Fibroblast of skin of back (primary cell): ENCODE measurements at regions not wholly inside any gene's neighbourhood (a gene's known extent, or its start where the extent isn't known, plus 50 kb on each side); places are given as distances from the start of the nearest gene placed in this dataset.
A peak's percentile ranks its signal among the peaks of the same experiment; 100 is the strongest.

Experiments
- DNase-seq: peaks from one replicate; pipeline ENCODE4 v3.0.0-alpha.2; 2013

- DNase-seq, result no peak
These were observed 356.0 kb downstream of the C16orf95 start for GRCh38 chr16:86961171-86961601.

GRCh38 chr16:86962259-86962658 lies 354.9 kb downstream of the C16orf95 start:
- no peak for DNase-seq

GRCh38 chr16:86962913-86963312 lies 354.3 kb downstream of the C16orf95 start:
- DNase-seq, result no peak

DNA sequence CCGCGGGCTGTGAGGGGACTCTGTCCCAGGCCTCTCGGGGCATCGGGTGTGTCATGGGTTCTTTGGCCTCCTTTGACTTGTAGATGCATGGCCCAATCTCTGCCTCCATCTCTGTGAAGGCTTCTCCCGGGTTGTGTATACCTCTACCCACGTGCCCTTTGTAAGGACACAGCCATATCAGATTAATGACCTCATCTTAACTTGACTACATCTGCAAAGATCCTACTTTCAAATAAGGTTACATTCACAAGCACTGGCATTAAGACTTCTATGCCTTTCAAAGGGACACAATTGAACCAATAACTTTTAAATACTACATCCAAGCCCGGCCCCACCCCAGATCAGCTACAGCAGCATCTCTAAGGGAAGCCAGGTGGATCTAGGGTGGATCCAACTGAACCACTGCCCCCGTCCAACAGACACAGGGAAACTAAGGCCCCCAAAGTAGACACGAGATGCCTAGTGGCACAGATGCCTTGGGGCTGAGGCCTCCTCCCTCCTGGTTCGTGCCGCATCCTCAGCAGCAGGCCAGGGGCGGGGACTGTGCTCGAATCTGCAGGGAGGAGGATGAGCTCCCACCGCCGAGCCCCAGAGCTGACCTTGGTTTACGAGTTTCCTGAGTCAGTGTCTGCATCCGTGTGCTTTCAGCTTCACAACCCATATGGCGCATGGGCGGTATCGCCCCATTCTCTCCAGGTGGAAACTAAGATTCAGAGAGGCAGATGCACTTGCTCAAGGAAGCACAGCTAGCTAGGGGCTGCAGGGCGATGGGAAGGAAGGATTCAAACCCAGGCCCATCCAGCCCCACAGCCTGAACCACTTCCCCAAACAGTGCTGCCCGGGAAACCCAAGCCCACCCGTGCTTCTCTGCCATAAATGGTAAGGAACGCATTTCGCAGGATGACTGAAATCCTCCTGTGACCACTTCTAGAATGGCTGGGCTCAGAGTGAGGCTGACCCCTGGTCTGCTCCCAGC lies 353.3 kb downstream of the C16orf95 start:
- no peak for DNase-seq

DNA sequence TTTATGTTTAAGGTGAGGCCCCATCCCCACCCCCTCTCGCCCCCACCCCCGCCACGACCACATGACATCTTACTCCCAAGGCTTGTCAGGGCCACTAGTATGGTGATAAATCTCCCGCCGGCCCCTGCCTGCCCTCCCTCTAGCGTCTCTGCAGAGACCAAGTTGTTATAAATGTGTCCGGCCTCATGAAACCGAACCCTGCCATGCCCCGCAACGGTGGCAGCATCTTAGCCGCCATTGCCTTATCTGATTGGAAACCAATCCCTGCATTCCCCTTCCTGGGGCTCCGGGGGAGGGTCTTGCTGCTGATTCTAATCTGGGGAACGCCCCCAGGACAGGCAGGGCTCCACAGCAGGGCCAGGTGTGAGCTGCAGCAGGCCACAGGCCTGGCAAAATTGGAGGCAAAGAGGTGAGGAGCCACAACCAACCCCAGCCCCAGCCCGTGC lies 352.4 kb downstream of the C16orf95 start:
- DNase-seq, result no peak

- DNase-seq, result no peak
These were observed 351.9 kb downstream of the C16orf95 start for GRCh38 chr16:86965331-86965730.

- DNase-seq, result no peak
These were observed 351.2 kb downstream of the C16orf95 start for GRCh38 chr16:86965840-86966550.

- DNase-seq, result no peak
These were observed 350.4 kb downstream of the C16orf95 start for GRCh38 chr16:86966777-86967176.

- DNase-seq, result no peak
These were observed 348.3 kb downstream of the C16orf95 start for GRCh38 chr16:86968866-86969265.

- DNase-seq, result no peak
These were observed 347.5 kb downstream of the C16orf95 start for GRCh38 chr16:86969716-86970115.

DNA sequence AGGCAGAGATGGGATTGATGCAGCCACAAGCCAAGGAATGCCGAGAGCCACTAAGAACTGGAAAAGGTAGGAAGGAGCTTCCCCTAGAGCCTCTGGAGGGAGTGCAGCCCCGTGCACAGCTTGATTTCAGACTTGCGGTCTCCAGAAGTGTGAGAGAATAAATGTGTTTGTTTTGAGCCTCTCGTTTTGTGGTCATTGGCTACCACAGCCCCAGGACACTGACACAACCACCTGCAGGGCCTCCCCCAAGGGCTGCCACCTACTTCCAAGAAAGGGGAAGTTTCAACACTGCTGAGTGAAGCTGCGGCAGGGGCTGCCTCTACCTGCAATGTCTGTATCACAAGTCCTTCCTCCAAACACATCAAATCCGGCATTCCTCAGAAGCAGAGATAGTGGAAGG lies 346.9 kb downstream of the C16orf95 start:
- DNase-seq, result no peak

- no peak for DNase-seq
These were observed 346.5 kb downstream of the C16orf95 start for GRCh38 chr16:86970726-86971125.

- no peak for DNase-seq
These were observed 345.9 kb downstream of the C16orf95 start for GRCh38 chr16:86971251-86971650.

DNA sequence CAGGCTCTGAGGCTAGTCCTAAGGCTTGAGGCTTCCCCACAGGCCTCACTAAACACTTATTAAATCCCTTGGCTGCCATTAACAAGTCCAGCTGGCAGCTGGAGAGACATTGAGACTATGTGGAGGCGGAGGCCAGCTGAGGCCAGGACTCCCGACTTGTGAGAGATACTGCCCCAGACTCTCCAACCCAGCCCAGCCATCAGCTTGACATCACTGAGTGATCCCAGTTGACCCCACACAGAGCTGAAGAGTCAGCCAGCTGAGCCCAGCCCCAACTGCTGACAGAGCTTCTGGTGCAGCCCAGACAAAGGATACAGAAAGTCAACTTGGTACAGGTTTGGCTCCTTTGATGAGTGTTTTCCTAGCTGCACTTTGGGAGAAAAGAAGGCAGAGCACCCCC lies 343.1 kb downstream of the C16orf95 start:
- no peak for DNase-seq

DNA sequence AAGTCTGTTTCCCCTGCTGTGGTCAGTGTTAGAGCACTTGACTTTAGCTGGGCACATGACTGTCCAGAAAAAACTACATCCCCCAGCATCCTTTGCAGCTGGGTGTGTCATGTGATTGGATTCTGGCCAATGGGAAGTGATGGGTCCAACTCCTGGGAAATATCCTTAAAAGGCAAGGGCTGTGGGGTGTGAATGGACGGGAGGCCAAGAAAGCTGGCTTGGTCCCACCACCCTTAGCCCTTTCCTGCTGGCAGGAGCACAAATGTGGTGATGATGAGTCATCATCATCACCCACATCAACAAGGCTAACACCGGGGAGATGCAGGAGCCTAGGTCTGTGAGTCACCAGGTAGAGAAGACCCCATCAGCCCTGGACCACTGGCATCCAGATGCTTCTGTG lies 341.7 kb downstream of the C16orf95 start:
- peak; percentile 97 for DNase-seq

- no peak for DNase-seq
These were observed 340.0 kb downstream of the C16orf95 start for GRCh38 chr16:86977076-86977676.

DNA sequence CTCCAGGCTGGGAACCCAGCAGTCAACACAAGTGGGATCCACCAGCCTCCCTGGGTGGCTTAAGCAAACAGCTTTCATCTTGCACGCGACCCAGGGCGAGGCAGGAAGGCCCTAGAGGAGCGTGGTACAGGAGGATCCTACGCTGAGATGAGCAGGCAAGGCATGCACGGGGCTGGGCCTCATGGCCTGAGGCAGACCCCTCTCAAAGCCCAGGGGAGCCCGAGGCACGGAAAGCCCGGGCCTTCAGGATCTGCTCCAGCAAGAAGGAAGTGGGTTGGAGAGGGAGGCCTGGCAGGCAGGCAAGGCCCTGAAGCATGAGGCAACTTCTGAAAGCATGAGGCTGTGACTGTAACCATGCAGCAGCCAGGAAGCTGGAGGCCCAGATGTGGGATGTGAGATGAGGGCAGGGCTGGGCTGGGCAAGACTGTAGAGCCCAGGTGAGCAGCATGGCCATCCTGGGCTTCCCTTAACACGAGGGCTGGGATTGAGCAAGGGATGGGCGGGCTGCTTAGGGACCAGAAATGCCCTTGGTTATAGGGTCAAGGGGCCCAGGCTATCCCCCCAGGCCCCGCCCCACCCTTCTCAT lies 338.7 kb downstream of the C16orf95 start:
- DNase-seq, result peak; percentile 53

- DNase-seq, result no peak
These were observed 338.1 kb downstream of the C16orf95 start for GRCh38 chr16:86979061-86979460.

DNA sequence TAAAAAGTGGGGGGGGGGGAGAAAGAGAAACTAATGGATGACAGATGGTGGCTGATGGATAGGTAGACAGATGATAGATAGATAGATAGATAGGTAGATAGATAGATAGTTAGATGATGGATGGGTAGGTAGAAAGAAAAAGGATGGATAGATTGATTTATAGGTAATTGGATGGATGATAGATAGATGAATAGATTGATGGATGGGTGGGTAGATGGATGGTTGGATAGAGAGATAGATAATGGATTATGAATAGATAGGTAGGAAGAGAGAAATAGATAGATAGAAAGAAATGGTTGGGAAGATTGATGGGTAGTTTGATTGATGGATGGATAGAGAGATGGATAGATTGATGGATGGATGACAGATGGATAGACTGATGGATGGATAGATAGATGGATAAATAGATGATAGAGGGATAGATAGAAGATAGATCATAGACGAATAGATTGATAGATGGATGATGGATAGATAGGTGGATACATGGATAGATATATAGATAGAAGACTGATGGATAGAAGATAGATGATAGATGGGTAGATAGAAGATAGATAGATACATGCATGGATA lies 337.1 kb downstream of the C16orf95 start:
- no peak for DNase-seq

DNA sequence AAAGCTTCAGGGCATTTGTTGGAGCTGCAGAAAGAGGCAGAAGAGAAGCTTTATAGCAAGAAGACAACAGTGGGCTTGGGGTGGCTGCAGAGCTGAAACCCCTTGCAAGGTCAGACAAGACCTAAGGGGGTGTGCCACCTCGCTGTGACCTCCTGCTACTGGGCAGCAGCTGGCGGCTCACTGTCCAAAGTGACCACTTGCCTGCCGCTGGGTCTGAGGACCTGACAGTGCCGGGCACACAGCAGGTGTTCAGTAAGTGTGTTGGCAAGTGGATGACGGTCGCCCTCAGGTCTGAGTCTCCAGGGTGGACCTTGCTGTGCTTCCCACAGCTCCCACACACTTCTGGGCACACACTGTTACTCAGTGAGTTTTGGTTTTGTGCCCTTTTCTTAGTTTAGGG lies 336.5 kb downstream of the C16orf95 start:
- DNase-seq, result no peak

DNA sequence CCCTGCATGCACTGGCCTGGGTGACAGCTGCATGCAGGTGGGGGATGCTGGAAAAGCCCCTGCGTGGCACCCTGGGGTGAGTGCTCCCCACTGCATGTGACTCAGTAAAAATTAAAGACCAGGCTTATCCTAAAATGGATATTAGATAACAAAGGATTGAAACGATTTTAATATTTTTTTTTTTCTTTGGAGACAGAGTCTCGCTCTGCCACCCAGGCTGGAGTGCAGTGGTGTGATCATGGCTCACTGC lies 334.9 kb downstream of the C16orf95 start:
- DNase-seq, result no peak

DNA sequence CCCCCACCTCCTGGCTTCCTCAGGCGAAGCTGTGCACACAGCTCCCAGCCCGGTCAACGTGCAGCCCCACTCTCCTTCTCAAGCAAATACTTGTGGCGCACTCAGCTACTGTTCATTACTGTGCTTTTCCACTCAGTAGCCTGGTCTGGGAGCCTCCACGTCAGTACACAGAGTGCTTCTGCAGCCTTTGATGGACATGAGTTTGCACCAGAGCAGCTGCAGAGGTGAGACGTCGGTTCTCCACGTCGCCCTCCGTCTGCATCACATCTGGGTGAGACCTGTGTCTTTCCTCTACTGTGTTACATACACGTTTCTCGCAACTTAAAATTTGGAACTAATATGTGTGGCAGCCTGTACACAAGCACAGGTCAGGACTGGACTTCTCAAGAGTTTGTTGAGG lies 334.3 kb downstream of the C16orf95 start:
- DNase-seq, result no peak

DNA sequence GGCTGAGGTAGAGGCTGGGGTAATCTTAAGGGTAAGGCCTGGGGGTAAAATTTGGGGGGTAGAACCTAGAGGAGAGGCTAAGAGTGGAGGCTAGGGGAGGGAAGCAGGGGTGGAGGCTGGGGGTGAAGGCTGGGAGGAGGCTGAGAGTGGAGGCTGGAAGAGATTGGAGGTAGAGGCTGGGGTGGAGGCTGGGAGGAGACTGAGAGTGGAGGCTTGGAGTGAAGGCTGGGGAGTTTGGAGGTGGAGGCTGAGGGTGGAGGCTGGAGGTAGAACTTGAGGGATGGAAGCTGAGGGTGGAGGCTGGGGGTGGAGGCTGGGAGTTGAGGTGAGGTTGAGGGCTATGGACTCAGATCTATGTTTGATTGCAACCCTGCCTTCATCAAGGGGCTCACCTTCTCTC lies 333.6 kb downstream of the C16orf95 start:
- DNase-seq, result no peak
